HCT116 (cell line): ENCODE measurements at regions not wholly inside any gene's neighbourhood (a gene's known extent, or its start where the extent isn't known, plus 50 kb on each side); places are given as distances from the start of the nearest gene placed in this dataset.

ENCODE experiments used
- ATAC-seq: fragments of 200-7000 bp; cut with Tn5 transposase; 2 replicates; pipeline ENCODE4 v1.9.1; 2020; ENCODE audit warnings: mild to moderate bottlenecking, moderate library complexity
- BruUV-seq: library from RNA; stranded (reverse); fragments of 400-500 nt; replicated peaks from 2 replicates; lab custom pipeline; 2021; lab: Mats Ljungman, UMichigan
- CTCF ChIA-PET: fragments of 300-600 bp; sonication (Branson Sonifier 250); formaldehyde crosslinking; loops from one replicate; lab custom pipeline; 2021; ENCODE audit warnings: antibody characterized with exemption; lab: Charles Lee
- POLR2A ChIA-PET: fragments of 300-600, 350-600 bp; sonication (Branson Sonifier 250); formaldehyde crosslinking; loops from one replicate; lab custom pipeline; 2021; ENCODE audit warnings: antibody characterized with exemption; lab: Charles Lee
- RAD21 ChIA-PET, 2 experiments: fragments of 300-600 bp; sonication (Branson Sonifier 250); formaldehyde crosslinking; loops; one replicate each; lab custom pipeline; 2023; ENCODE audit warnings: low total read pairs in 2 of 2; ENCODE audit not compliant: uncharacterized antibody in 2 of 2, unreplicated experiment in 2 of 2, low non-redundant PET in 1 of 2; lab: Charles Lee
- DNase-seq: peaks from one replicate; pipeline ENCODE4 v3.0.0-alpha.2; 2010; ENCODE audit warnings: low read depth, low spot score
- H2AFZ ChIP-seq: fragments of 200-600 bp; shearing (Covaris generic), sonication (generic); 2 replicates; pipeline ENCODE4 v1.6.1; 2017; ENCODE audit warnings: low read depth, mixed run types, mixed read lengths, antibody characterized with exemption, low read length; ENCODE audit not compliant: poor library complexity, severe bottlenecking
- H3K27ac ChIP-seq: 2 replicates; pipeline ENCODE4 v1.5.1; 2012; ENCODE audit warnings: low read depth, low read length
- H3K27me3 ChIP-seq: fragments of 200-600 bp; sonication (generic); 2 replicates; pipeline ENCODE4 v1.6.1; 2016; ENCODE audit warnings: mixed run types, low read length, mixed read lengths; ENCODE audit not compliant: insufficient read depth
- H3K36me3 ChIP-seq, 2 experiments: fragments of 200-500 bp in 1 of 2; fragments of 200-600 bp in 1 of 2; sonication (Bioruptor generic) in 1 of 2; sonication (generic) in 1 of 2; 2 replicates each; pipeline versions ENCODE4 v1.5.1 to v1.6.1; 2014 to 2016; ENCODE audit warnings: low read length in 2 of 2, inconsistent platforms in 1 of 2, mixed read lengths in 1 of 2, mixed run types in 1 of 2; ENCODE audit not compliant: insufficient read depth in 2 of 2, control insufficient read depth in 1 of 2
- H3K4me1 ChIP-seq, 2 experiments: fragments of 200-600 bp in 1 of 2; sonication (generic) in 1 of 2; 2 replicates each; pipeline versions ENCODE4 v1.5.1 to v1.6.1; 2012 to 2017; ENCODE audit warnings: low read length in 2 of 2, inconsistent platforms in 1 of 2, mild to moderate bottlenecking in 1 of 2, mixed read lengths in 1 of 2, mixed run types in 1 of 2, moderate library complexity in 1 of 2; ENCODE audit not compliant: insufficient read depth in 2 of 2, control insufficient read depth in 1 of 2
- H3K4me2 ChIP-seq: fragments of 200-600 bp; sonication (generic); 2 replicates; pipeline ENCODE4 v1.6.1; 2017; ENCODE audit warnings: mixed run types, low read length, mixed read lengths
- H3K4me3 ChIP-seq, 2 experiments: fragments of 200-600 bp in 1 of 2; sonication (generic) in 1 of 2; replicated peaks in 1 of 2; 2 replicates each; pipeline ENCODE4 v1.5.1; 2011 to 2016; ENCODE audit warnings: low read length in 2 of 2, control low read depth in 1 of 2, low read depth in 1 of 2, mild to moderate bottlenecking in 1 of 2, mixed read lengths in 1 of 2, mixed run types in 1 of 2
- H3K79me2 ChIP-seq: fragments of 200-600 bp; sonication (generic); 2 replicates; pipeline ENCODE4 v1.6.1; 2017; ENCODE audit warnings: mild to moderate bottlenecking, mixed run types, low read length, moderate library complexity, mixed read lengths; ENCODE audit not compliant: insufficient read depth
- H3K9ac ChIP-seq: fragments of 200-600 bp; sonication (generic); 2 replicates; pipeline ENCODE4 v1.6.1; 2016; ENCODE audit warnings: low read length, mixed read lengths
- H3K9me2 ChIP-seq: fragments of 200-600 bp; sonication (generic), shearing (Covaris generic); 2 replicates; pipeline ENCODE4 v1.6.1; 2017; ENCODE audit warnings: mixed run types, mild to moderate bottlenecking, moderate library complexity; ENCODE audit not compliant: insufficient read depth
- H3K9me3 ChIP-seq, 2 experiments: fragments of 200-500 bp in 1 of 2; fragments of 200-600 bp in 1 of 2; sonication (Bioruptor generic) in 1 of 2; sonication (generic) in 1 of 2; 2 replicates each; pipeline ENCODE4 v1.6.1; 2014 to 2017; ENCODE audit warnings: low read length in 2 of 2, mixed read lengths in 2 of 2, inconsistent platforms in 1 of 2, low read depth in 1 of 2, mild to moderate bottlenecking in 1 of 2, mixed run types in 1 of 2, moderate library complexity in 1 of 2; ENCODE audit not compliant: control insufficient read depth in 1 of 2, insufficient read depth in 1 of 2
- H4K20me1 ChIP-seq: fragments of 200-600 bp; sonication (generic), shearing (Covaris generic); 2 replicates; pipeline ENCODE4 v1.6.1; 2017; ENCODE audit warnings: mixed run types, mild to moderate bottlenecking, moderate library complexity; ENCODE audit not compliant: insufficient read depth
- ELF1 ChIP-seq: IDR thresholded peaks from 2 replicates; pipeline ENCODE4 v1.6.1; 2012; ENCODE audit warnings: low read depth, borderline replicate concordance
- EZH2 ChIP-seq: fragments of 200-600 bp; sonication (generic); IDR thresholded peaks from 2 replicates; pipeline ENCODE4 v1.6.1; 2017; ENCODE audit warnings: antibody characterized with exemption, mixed run types
- MAX ChIP-seq: IDR thresholded peaks from 2 replicates; pipeline ENCODE4 v1.6.1; 2012
- POLR2A ChIP-seq: IDR thresholded peaks from 2 replicates; pipeline ENCODE4 v1.7.0; 2011; ENCODE audit warnings: borderline replicate concordance; ENCODE audit not compliant: insufficient read depth, insufficient read length; ENCODE audit errors: extremely low read depth
- REST ChIP-seq: IDR thresholded peaks from 2 replicates; pipeline ENCODE4 v1.6.1; 2012; ENCODE audit warnings: low read depth
- ZNF274 ChIP-seq: fragments of 200-500 bp; sonication (Bioruptor generic); IDR thresholded peaks from 2 replicates; pipeline ENCODE4 v1.6.1; 2014; ENCODE audit warnings: mild to moderate bottlenecking, low read depth, low read length, inconsistent platforms
- intact Hi-C: fragments of 100-400 bp; cut with micrococcal nuclease; formaldehyde crosslinking; loops from 2 replicates; pipeline ENCODE4 v1.10.0; 2022

GRCh38 chr15:95324656-95325055 is 1005.8 kb upstream of the NR2F2 start:
- ChIA-PET CTCF (no interaction called here), RAD21 (no interaction called here), POLR2A (no interaction called here)
- TF ChIP-seq POLR2A: no peak
- TF ChIP-seq MAX: no peak
- no peak for TF ChIP-seq ELF1
- TF ChIP-seq ZNF274: no peak
- TF ChIP-seq EZH2: no peak
- TF ChIP-seq REST: no peak
- Histone ChIP-seq H3K4me2 (no peak overlapping the region), H3K4me3 (no peak overlapping the region), H3K27ac (no peak overlapping the region), H3K4me1 (no peaks in the 10 kb centered on the region), H2AFZ (no peak overlapping the region), H3K79me2 (no peaks in the 10 kb centered on the region), H3K9ac (no peak overlapping the region), H3K27me3 (no peaks in the 10 kb centered on the region), H3K9me2 (no peaks in the 10 kb centered on the region), H3K9me3 (no peaks in the 10 kb centered on the region), H3K36me3 (no peaks in the 10 kb centered on the region), H4K20me1 (no peaks in the 10 kb centered on the region)
- ATAC-seq (no peak), DNase-seq (no peak)
- intact Hi-C loops: no loop called here
- no TSS peak for BruUV-seq
